ENCODE measurements at regions not wholly inside any gene's neighbourhood (a gene's known extent, or its start where the extent isn't known, plus 50 kb on each side); places are given as distances from the start of the nearest gene placed in this dataset.

DNA sequence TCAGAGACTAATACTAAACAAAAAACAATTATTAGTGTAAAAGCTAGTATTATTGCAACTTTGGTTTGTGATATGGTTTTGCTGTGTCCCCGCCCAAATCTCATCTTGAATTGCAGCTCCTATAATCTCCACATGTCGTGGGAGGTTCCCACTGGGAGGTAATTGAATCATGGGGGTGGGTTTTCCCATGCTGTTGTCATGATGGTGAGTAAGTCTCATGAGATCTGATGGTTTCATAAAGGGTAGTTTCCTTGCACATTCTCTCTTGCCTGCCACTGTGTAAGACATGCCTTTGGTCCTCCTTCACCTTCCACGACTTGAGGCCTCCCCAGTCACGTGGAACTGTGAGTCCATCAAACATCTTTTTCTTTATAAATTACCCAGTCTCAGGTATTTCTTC is 325.9 kb upstream of the DAB2 start:
- TF ChIP-seq EP300 (IDR thresholded peaks at IDR 0.05) (no peak), POLR2AphosphoS5 (IDR thresholded peaks at IDR 0.05) (no peak), POLR2A (IDR thresholded peaks at IDR 0.05) (no peak), CTCF (IDR thresholded peaks at IDR 0.05) (no peak)
